K562 (cell line): ENCODE measurements at regions not wholly inside any gene's neighbourhood (a gene's known extent, or its start where the extent isn't known, plus 50 kb on each side); places are given as distances from the start of the nearest gene placed in this dataset.

Experiments
- ATAC-seq: fragments of 200-7000 bp; cut with Tn5 transposase; 3 replicates; pipeline ENCODE4 v1.9.1; 2020; ENCODE audit warnings: moderate library complexity
- BruUV-seq: library from RNA; stranded (reverse); fragments of 400-500 nt; replicated peaks from 2 replicates; lab custom pipeline; 2021; lab: Mats Ljungman, UMichigan
- CTCF ChIA-PET: fragments of 300-600 bp; formaldehyde crosslinking; extraction: SDS; loops from one replicate; lab custom pipeline; 2021; ENCODE audit warnings: low intra/inter-chr PET ratio; lab: Yijun Ruan, JAX
- POLR2A ChIA-PET: fragments of 300-600, 350-650 bp; sonication (Branson Sonifier 250); formaldehyde crosslinking; extraction: SDS; loops from one replicate; lab custom pipeline; 2021; ENCODE audit warnings: antibody characterized with exemption, inconsistent platforms; lab: Yijun Ruan, JAX
- DNase-seq, 4 experiments: peaks; one replicate each; pipeline versions ENCODE4 v3.0.0 to v3.0.0-alpha.2; 2011 to 2018; ENCODE audit warnings: low spot score in 3 of 4, mixed read lengths in 3 of 4; ENCODE audit errors: extremely low read depth in 1 of 4
- FAIRE-seq: peaks from 2 replicates; lab custom pipeline; 2011; peaks lifted over from hg19 to GRCh38; lab: Jason Lieb, UNC
- H2AFZ ChIP-seq: 2 replicates; pipeline ENCODE4 v1.6.0; 2011; ENCODE audit warnings: low read depth, low read length, control low read depth, inconsistent platforms
- H3K27ac ChIP-seq: fragments of 200-600 bp; 3 replicates; pipeline ENCODE4 v1.8.0; 2011; ENCODE audit warnings: low read depth, mild to moderate bottlenecking, control low read depth, inconsistent platforms, low read length, moderate library complexity, mixed read lengths; ENCODE audit errors: extremely low read depth
- H3K27me3 ChIP-seq, 2 experiments: fragments of 300-600 bp in 1 of 2; 2 replicates in 1 of 2; 3 replicates in 1 of 2; pipeline versions ENCODE4 v1.6.0 to v1.8.0; 2011; ENCODE audit warnings: inconsistent platforms in 2 of 2, low read length in 2 of 2, mild to moderate bottlenecking in 1 of 2, mixed read lengths in 1 of 2, moderate library complexity in 1 of 2; ENCODE audit not compliant: control insufficient read depth in 2 of 2, insufficient read depth in 2 of 2
- H3K36me3 ChIP-seq: fragments of 300-600 bp; 3 replicates; pipeline ENCODE4 v1.8.0; 2011; ENCODE audit warnings: mild to moderate bottlenecking, low read length, inconsistent platforms; ENCODE audit not compliant: control insufficient read depth, insufficient read depth
- H3K4me1 ChIP-seq, 2 experiments: fragments of 200-600 bp in 1 of 2; replicated peaks in 1 of 2; 2 replicates in 1 of 2; 3 replicates in 1 of 2; pipeline versions ENCODE4 v1.5.1 to v1.8.0; 2011; ENCODE audit warnings: inconsistent platforms in 2 of 2, low read length in 2 of 2, mild to moderate bottlenecking in 1 of 2, mixed read lengths in 1 of 2, moderate library complexity in 1 of 2; ENCODE audit not compliant: control insufficient read depth in 2 of 2, insufficient read depth in 2 of 2
- H3K4me2 ChIP-seq: 2 replicates; pipeline ENCODE4 v1.6.1; 2011; ENCODE audit warnings: low read length, control low read depth, inconsistent platforms, mixed read lengths; ENCODE audit not compliant: insufficient read depth
- H3K4me3 ChIP-seq: fragments of 200-600 bp; sonication (generic), shearing (Covaris generic); 2 replicates; pipeline ENCODE4 v1.5.1; 2016; ENCODE audit warnings: control low read depth, inconsistent platforms
- H3K79me2 ChIP-seq: fragments of 200-600 bp; 3 replicates; pipeline ENCODE4 v1.8.0; 2011; ENCODE audit warnings: low read length, inconsistent platforms; ENCODE audit not compliant: control insufficient read depth, insufficient read depth
- H3K9ac ChIP-seq, 2 experiments: 2 replicates each; pipeline versions ENCODE4 v1.6.0 to v1.6.1; 2011; ENCODE audit warnings: low read depth in 2 of 2, low read length in 2 of 2, control low read depth in 1 of 2, inconsistent platforms in 1 of 2, mild to moderate bottlenecking in 1 of 2, mixed read lengths in 1 of 2; ENCODE audit not compliant: insufficient read depth in 1 of 2
- H3K9me1 ChIP-seq: one replicate; pipeline ENCODE4 v1.6.0; 2011; ENCODE audit warnings: inconsistent platforms, mild to moderate bottlenecking, low read length, moderate library complexity; ENCODE audit not compliant: control insufficient read depth, insufficient read depth
- H3K9me3 ChIP-seq: replicated peaks from 2 replicates; pipeline ENCODE4 v1.5.1; 2011; ENCODE audit warnings: low read depth, low read length, inconsistent platforms; ENCODE audit not compliant: control insufficient read depth, insufficient read depth
- H4K20me1 ChIP-seq: replicated peaks from 2 replicates; pipeline ENCODE4 v1.6.1; 2011; ENCODE audit warnings: low read length, inconsistent platforms, mixed read lengths; ENCODE audit not compliant: control insufficient read depth, insufficient read depth
- LARP7 ChIP-seq: fragments of 450-650 bp; IDR thresholded peaks from 2 replicates; pipeline ENCODE4 v1.6.1; 2016
- POLR2H ChIP-seq: IDR thresholded peaks from 2 replicates; pipeline ENCODE4 v1.6.1; 2016; ENCODE audit warnings: missing genetic modification characterization, low read depth, mild to moderate bottlenecking, control low read depth, missing compliant biosample characterization, moderate library complexity
- SAFB ChIP-seq: fragments of 200-400 bp; formaldehyde crosslinking; IDR thresholded peaks from 2 replicates; pipeline ENCODE4 v1.6.1; 2017; ENCODE audit warnings: low read depth, low read length, borderline replicate concordance
- WGBS: fragments of 100-300 bp; shearing (Covaris generic); methylation state at CpG from one replicate; pipeline ENCODE4 v1.1.6; 2016; ENCODE audit warnings: low coverage, mixed read lengths; ENCODE audit not compliant: insufficient coverage; ENCODE audit errors: missing lambda C conversion rate; 5-methylcytosine and 5-hydroxymethylcytosine counted together
- in situ Hi-C: fragments of 300-500 bp; cut with MboI; formaldehyde crosslinking; loops from 4 replicates; pipeline ENCODE4 v1.15.0; 2018; ENCODE audit warnings: inconsistent platforms, mixed read lengths
- intact Hi-C: fragments of 100-400 bp; cut with micrococcal nuclease; formaldehyde crosslinking; loops from 2 replicates; pipeline ENCODE4 v1.14.2; 2022
- TF ChIP-seq, protein P1 (sequence below): fragments of 250-450 bp; sonication (Bioruptor Pico); IDR thresholded peaks from 2 replicates; pipeline ENCODE4 v1.4.0; 2020; ENCODE audit warnings: mild to moderate bottlenecking, moderate library complexity

DNA sequence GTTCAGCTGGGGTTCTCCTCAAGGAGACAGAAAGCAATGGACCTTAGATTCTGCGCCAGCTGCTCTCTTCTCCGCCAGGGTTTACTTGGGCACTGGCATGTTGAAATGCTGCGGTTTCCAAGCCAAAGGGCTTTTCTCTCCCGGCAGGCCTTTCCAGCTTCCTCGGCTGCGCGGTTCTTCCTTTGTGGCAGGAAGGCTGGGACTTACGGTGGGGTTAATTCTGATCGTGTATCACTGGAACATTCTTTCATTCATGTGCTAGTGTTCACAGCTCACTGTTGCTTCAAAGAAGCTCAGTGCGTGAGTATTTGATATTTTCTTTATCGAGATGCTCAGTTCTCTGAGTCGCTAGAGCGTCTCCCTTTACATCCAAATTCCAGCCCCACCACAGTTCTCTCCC is 723.2 kb downstream of the UQCRFS1 start:
- Histone ChIP-seq H2AFZ (no peak overlapping the region), H3K4me3 (no peak overlapping the region), H3K27ac (no peak overlapping the region), H3K9me3 (no peaks in the 10 kb centered on the region), H3K4me1 (peaks cover 11 to 20% of the 10 kb centered on the region in 2 experiments; a peak in 4 of 5 replicates), H3K79me2 (peaks cover 94% of the 10 kb centered on the region)
- WGBS: 66% methylated on average over 13 of the region's 13 CpGs
- intact Hi-C loops: loop anchor here (5.0 kb wide), 1 partner anchor 143 kb away; no protein-coding TSS in a partner anchor
- FAIRE-seq: no peak
- no TSS peak for BruUV-seq
- TF ChIP-seq LARP7 (no peak), POLR2H (no peak), SAFB (no peak)
- TF ChIP-seq, protein P1, sequence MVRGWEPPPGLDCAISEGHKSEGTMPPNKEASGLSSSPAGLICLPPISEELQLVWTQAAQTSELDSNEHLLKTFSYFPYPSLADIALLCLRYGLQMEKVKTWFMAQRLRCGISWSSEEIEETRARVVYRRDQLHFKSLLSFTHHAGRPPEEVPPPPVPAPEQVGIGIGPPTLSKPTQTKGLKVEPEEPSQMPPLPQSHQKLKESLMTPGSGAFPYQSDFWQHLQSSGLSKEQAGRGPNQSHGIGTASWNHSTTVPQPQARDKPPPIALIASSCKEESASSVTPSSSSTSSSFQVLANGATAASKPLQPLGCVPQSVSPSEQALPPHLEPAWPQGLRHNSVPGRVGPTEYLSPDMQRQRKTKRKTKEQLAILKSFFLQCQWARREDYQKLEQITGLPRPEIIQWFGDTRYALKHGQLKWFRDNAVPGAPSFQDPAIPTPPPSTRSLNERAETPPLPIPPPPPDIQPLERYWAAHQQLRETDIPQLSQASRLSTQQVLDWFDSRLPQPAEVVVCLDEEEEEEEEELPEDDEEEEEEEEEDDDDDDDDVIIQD (CRISPR knock-in tag): no peak
- TF ChIP-seq, all 486 proteins: peak for 0
- ChIA-PET CTCF (interaction anchor here (0.6 to 0.7 kb wide), 2 partner anchors 24 to 901 kb away, joined by 3 to 7 read pairs; no protein-coding TSS in a partner anchor), POLR2A (interaction anchor here (0.6 to 1.1 kb wide), 3 partner anchors 15 to 52 kb away, joined by 4 read pairs; no protein-coding TSS in a partner anchor)
- H4K20me1 ChIP-seq: peaks cover 64% of the 10 kb centered on the region
- ATAC-seq (no peak), DNase-seq (no peak)
- peaks cover 84% of the 10 kb centered on the region for H3K36me3 ChIP-seq
- H3K27me3 ChIP-seq: no peaks in the 10 kb centered on the region
- H3K9me1 ChIP-seq: peaks cover 4% of the 10 kb centered on the region
- in situ Hi-C loops: no loop called here
- no peak overlapping the region for H3K4me2 ChIP-seq
- peak overlapping the region in 1 of 2 experiments; percentile 57; a peak in 1 of 4 replicates for H3K9ac ChIP-seq
